ENCODE measurements at regions not wholly inside any gene's neighbourhood (a gene's known extent, or its start where the extent isn't known, plus 50 kb on each side); places are given as distances from the start of the nearest gene placed in this dataset.

GRCh38 chr4:60879135-60879701 lies 320.9 kb upstream of the ADGRL3 start:
- no peak for TF ChIP-seq POLR2A (IDR thresholded peaks at IDR 0.05)
- TF ChIP-seq, protein P1, sequence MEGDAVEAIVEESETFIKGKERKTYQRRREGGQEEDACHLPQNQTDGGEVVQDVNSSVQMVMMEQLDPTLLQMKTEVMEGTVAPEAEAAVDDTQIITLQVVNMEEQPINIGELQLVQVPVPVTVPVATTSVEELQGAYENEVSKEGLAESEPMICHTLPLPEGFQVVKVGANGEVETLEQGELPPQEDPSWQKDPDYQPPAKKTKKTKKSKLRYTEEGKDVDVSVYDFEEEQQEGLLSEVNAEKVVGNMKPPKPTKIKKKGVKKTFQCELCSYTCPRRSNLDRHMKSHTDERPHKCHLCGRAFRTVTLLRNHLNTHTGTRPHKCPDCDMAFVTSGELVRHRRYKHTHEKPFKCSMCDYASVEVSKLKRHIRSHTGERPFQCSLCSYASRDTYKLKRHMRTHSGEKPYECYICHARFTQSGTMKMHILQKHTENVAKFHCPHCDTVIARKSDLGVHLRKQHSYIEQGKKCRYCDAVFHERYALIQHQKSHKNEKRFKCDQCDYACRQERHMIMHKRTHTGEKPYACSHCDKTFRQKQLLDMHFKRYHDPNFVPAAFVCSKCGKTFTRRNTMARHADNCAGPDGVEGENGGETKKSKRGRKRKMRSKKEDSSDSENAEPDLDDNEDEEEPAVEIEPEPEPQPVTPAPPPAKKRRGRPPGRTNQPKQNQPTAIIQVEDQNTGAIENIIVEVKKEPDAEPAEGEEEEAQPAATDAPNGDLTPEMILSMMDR (IDR thresholded peaks at IDR 0.05) = no peak
- Histone ChIP-seq H3K27me3 (no peaks in the 10 kb centered on the region), H3K4me3 (no peak overlapping the region), H3K9me3 (no peaks in the 10 kb centered on the region), H3K36me3 (no peaks in the 10 kb centered on the region), H3K27ac (no peak overlapping the region), H3K4me1 (no peaks in the 10 kb centered on the region)
- WGBS (ENCODE audit: insufficient coverage, low coverage, low lambda C conversion rate, missing lambda C conversion rate) = 14% methylated on average over 1 of the region's 1 CpG
- intact Hi-C loops (cut with DNase I) = no loop called here
- no peak for ATAC-seq
- DNase-seq = no peak

- 26% methylated on average over 7 of the region's 7 CpGs for WGBS (ENCODE audit: insufficient coverage, low coverage, low lambda C conversion rate, missing lambda C conversion rate)
- DNase-seq = no peak
- no peak overlapping the region for H3K4me3 ChIP-seq
Measured at GRCh38 chr4:60884587-60884986, 315.5 kb upstream of the ADGRL3 start.

GRCh38 chr4:60885011-60885410 lies 315.1 kb upstream of the ADGRL3 start:
- H3K4me3 ChIP-seq = no peak overlapping the region
- H3K27me3 ChIP-seq = no peaks in the 10 kb centered on the region
- no peak overlapping the region for H3K27ac ChIP-seq
- WGBS (ENCODE audit: insufficient coverage, low coverage, low lambda C conversion rate, missing lambda C conversion rate) = 43% methylated on average over 2 of the region's 2 CpGs
- peak in 1 of 4 donors; percentile 19 for ATAC-seq
- intact Hi-C loops (cut with DNase I) = no loop called here
- TF ChIP-seq POLR2A (IDR thresholded peaks at IDR 0.05) = no peak
- no peaks in the 10 kb centered on the region for H3K36me3 ChIP-seq
- no peaks in the 10 kb centered on the region for H3K9me3 ChIP-seq
- H3K4me1 ChIP-seq = no peaks in the 10 kb centered on the region
- DNase-seq = no peak

More at GRCh38 chr4:60884587-60884986, 315.5 kb upstream of the ADGRL3 start:
- Histone ChIP-seq H3K27me3 (no peaks in the 10 kb centered on the region), H3K36me3 (no peaks in the 10 kb centered on the region), H3K4me1 (no peaks in the 10 kb centered on the region), H3K9me3 (no peaks in the 10 kb centered on the region), H3K27ac (no peak overlapping the region)
- intact Hi-C loops (cut with DNase I) = no loop called here
- TF ChIP-seq, protein P1 (IDR thresholded peaks at IDR 0.05) = no peak
- no peak for TF ChIP-seq POLR2A (IDR thresholded peaks at IDR 0.05)
- peak; percentile 17 to 61 (median 48) for ATAC-seq

- Histone ChIP-seq H3K4me3 (no peak overlapping the region), H3K9me3 (no peaks in the 10 kb centered on the region), H3K27me3 (no peaks in the 10 kb centered on the region), H3K4me1 (no peaks in the 10 kb centered on the region), H3K27ac (no peak overlapping the region), H3K36me3 (no peaks in the 10 kb centered on the region)
- intact Hi-C loops (cut with DNase I) = no loop called here
- DNase-seq (no peak), ATAC-seq (no peak)
- no peak for TF ChIP-seq POLR2A (IDR thresholded peaks at IDR 0.05)
- TF ChIP-seq, protein P1 (IDR thresholded peaks at IDR 0.05) = no peak
- WGBS (ENCODE audit: insufficient coverage, low coverage, low lambda C conversion rate, missing lambda C conversion rate) = 35% methylated on average over 2 of the region's 2 CpGs
Measured at GRCh38 chr4:60890743-60891142, 309.4 kb upstream of the ADGRL3 start.

DNA sequence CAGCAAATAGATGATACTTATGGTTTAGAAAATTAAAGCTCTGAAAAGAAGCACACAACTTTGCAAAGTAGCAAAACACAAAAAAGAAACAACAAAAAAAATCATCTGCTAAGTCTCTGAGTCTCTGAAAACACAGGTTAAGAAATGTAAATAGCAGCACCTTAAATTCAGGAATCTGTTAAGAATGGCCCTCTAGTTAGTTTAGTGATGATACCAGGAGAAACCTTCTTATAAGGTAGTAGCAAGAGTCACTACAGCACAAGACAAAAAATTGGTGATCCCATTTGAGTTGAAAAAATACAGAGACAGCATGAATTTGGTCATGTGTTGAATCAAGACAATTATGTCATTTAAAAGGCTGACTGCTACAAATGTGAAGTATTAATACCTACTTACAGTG lies 308.2 kb upstream of the ADGRL3 start:
- Histone ChIP-seq H3K4me3 (no peak overlapping the region), H3K9me3 (no peaks in the 10 kb centered on the region), H3K27me3 (no peaks in the 10 kb centered on the region), H3K36me3 (no peaks in the 10 kb centered on the region), H3K27ac (no peak overlapping the region), H3K4me1 (no peaks in the 10 kb centered on the region)
- TF ChIP-seq, protein P1 (IDR thresholded peaks at IDR 0.05) = no peak
- TF ChIP-seq POLR2A (IDR thresholded peaks at IDR 0.05) = no peak
- intact Hi-C loops (cut with DNase I) = no loop called here
- no peak for ATAC-seq
- DNase-seq = no peak

Data from right lobe of liver (tissue), 6 donors.